ENCODE measurements at regions not wholly inside any gene's neighbourhood (a gene's known extent, or its start where the extent isn't known, plus 50 kb on each side); places are given as distances from the start of the nearest gene placed in this dataset.

DNA sequence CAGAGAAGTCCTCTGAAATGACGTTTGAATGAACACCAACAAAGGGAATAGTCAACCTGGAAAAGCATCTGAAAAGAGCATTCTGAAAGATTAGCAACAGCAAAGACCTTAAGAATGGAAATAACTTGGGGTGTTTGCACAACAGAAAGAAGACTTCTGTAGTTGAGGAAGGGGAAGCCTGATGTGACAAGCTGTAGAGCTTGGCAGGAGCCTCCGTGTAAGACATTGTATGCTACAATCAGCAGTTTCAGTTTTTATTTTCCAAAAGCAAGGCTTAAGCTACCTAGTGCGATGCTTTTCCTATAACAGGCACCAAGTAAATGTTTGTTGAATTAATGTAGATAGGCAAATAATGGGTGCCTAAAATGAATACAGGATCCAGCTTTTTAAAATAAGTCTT, 484.0 kb downstream of the SPRY1 start:
- Histone ChIP-seq H4K20me1 (ENCODE audit: control insufficient read depth, insufficient read depth, low read depth, low read length) (no peaks in the 10 kb centered on the region), H3K4me2 (ENCODE audit: low read length) (no peak overlapping the region)
- no peak for TF ChIP-seq EZH2phosphoT487 (IDR thresholded peaks at IDR 0.05; ENCODE audit: borderline replicate concordance, low read length)
- TF ChIP-seq, protein P1, sequence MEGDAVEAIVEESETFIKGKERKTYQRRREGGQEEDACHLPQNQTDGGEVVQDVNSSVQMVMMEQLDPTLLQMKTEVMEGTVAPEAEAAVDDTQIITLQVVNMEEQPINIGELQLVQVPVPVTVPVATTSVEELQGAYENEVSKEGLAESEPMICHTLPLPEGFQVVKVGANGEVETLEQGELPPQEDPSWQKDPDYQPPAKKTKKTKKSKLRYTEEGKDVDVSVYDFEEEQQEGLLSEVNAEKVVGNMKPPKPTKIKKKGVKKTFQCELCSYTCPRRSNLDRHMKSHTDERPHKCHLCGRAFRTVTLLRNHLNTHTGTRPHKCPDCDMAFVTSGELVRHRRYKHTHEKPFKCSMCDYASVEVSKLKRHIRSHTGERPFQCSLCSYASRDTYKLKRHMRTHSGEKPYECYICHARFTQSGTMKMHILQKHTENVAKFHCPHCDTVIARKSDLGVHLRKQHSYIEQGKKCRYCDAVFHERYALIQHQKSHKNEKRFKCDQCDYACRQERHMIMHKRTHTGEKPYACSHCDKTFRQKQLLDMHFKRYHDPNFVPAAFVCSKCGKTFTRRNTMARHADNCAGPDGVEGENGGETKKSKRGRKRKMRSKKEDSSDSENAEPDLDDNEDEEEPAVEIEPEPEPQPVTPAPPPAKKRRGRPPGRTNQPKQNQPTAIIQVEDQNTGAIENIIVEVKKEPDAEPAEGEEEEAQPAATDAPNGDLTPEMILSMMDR (IDR thresholded peaks at IDR 0.05; ENCODE audit: low read depth, low read length, poor library complexity, severe bottlenecking) = no peak

DNA sequence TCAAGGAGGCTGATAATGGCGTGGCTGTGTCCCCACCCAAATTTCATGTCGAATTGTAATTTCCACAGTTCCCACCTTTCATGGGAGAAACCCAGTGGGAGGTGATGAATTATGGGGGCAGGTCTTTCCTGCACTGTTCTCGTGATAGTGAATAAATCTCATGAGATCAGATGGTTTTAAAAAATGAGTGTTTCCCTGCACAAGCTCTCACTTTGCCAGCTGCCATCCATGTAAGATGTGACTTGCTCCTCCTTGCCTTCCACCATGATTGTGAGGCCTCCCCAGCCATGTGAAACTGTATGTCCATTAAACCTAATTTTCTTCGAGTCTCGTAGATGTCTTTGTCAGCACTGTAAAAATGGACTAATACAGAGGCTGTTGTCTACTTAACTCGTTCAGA, 488.3 kb downstream of the SPRY1 start:
- Histone ChIP-seq H3K4me3 (ENCODE audit: low read length) (no peak overlapping the region), H3K27ac (ENCODE audit: low read depth, low read length) (no peak overlapping the region), H3F3A (ENCODE audit: control insufficient read depth, insufficient read depth) (no peaks in the 10 kb centered on the region), H3K9me3 (ENCODE audit: control insufficient read depth, insufficient read depth, low read length) (no peaks in the 10 kb centered on the region), H3K9me2 (replicated peaks; ENCODE audit: control insufficient read depth, low read length) (no peaks in the 10 kb centered on the region), H4K20me1 (ENCODE audit: control insufficient read depth, insufficient read depth, low read depth, low read length) (no peaks in the 10 kb centered on the region), H3K27me3 (ENCODE audit: control insufficient read depth, low read length) (no peaks in the 10 kb centered on the region), H3K79me2 (ENCODE audit: control insufficient read depth, low read length) (no peaks in the 10 kb centered on the region), H3K4me1 (ENCODE audit: control insufficient read depth, low read length) (no peaks in the 10 kb centered on the region), H3K4me2 (ENCODE audit: low read length) (no peak overlapping the region), H3K36me3 (ENCODE audit: control insufficient read depth, low read length) (no peaks in the 10 kb centered on the region)
- no peak for TF ChIP-seq EZH2phosphoT487 (IDR thresholded peaks at IDR 0.05; ENCODE audit: borderline replicate concordance, low read length)
- TF ChIP-seq, protein P1 (IDR thresholded peaks at IDR 0.05; ENCODE audit: low read depth, low read length, poor library complexity, severe bottlenecking) = no peak

More for the DNA sequence above, 484.0 kb downstream of the SPRY1 start:
- Histone ChIP-seq H3K9me2 (replicated peaks; ENCODE audit: control insufficient read depth, low read length) (no peaks in the 10 kb centered on the region), H3K27ac (ENCODE audit: low read depth, low read length) (no peak overlapping the region), H3K4me1 (ENCODE audit: control insufficient read depth, low read length) (no peaks in the 10 kb centered on the region), H3K9me3 (ENCODE audit: control insufficient read depth, insufficient read depth, low read length) (no peaks in the 10 kb centered on the region), H3K27me3 (ENCODE audit: control insufficient read depth, low read length) (no peaks in the 10 kb centered on the region), H3F3A (ENCODE audit: control insufficient read depth, insufficient read depth) (no peaks in the 10 kb centered on the region), H3K4me3 (ENCODE audit: low read length) (no peak overlapping the region), H3K79me2 (ENCODE audit: control insufficient read depth, low read length) (no peaks in the 10 kb centered on the region), H3K36me3 (ENCODE audit: control insufficient read depth, low read length) (no peaks in the 10 kb centered on the region)

DNA sequence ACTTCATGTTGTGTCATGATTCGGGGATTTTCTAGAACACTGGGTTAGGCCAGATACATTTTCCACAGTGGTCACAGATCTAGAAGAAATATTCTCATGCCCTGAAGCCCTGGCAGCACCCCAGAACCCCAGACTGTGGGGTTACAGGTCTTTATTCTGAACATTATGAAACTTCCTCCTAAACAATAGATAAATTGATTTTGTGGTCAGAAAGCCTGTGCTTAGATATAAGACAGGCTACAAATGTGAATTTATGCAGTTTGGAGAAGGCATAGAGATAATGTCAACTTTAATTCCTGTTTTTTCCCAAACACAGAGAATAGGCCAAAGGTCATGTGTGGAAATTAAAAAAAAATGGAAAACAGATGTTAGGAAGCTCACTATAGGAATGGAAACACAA, 492.9 kb downstream of the SPRY1 start:
- Histone ChIP-seq H4K20me1 (ENCODE audit: control insufficient read depth, insufficient read depth, low read depth, low read length) (no peaks in the 10 kb centered on the region), H3K27me3 (ENCODE audit: control insufficient read depth, low read length) (no peaks in the 10 kb centered on the region), H3K27ac (ENCODE audit: low read depth, low read length) (no peak overlapping the region), H3K4me1 (ENCODE audit: control insufficient read depth, low read length) (no peaks in the 10 kb centered on the region), H3K9me2 (replicated peaks; ENCODE audit: control insufficient read depth, low read length) (no peaks in the 10 kb centered on the region), H3K36me3 (ENCODE audit: control insufficient read depth, low read length) (no peaks in the 10 kb centered on the region), H3K9me3 (ENCODE audit: control insufficient read depth, insufficient read depth, low read length) (no peaks in the 10 kb centered on the region), H3K4me2 (ENCODE audit: low read length) (no peak overlapping the region), H3K4me3 (ENCODE audit: low read length) (no peak overlapping the region), H3K79me2 (ENCODE audit: control insufficient read depth, low read length) (no peaks in the 10 kb centered on the region), H3F3A (ENCODE audit: control insufficient read depth, insufficient read depth) (no peaks in the 10 kb centered on the region)
- TF ChIP-seq EZH2phosphoT487 (IDR thresholded peaks at IDR 0.05; ENCODE audit: borderline replicate concordance, low read length) = no peak

- no peak overlapping the region for H3K27ac ChIP-seq (ENCODE audit: low read depth, low read length)
- H3F3A ChIP-seq (ENCODE audit: control insufficient read depth, insufficient read depth) = no peaks in the 10 kb centered on the region
- H3K9me2 ChIP-seq (replicated peaks; ENCODE audit: control insufficient read depth, low read length) = no peaks in the 10 kb centered on the region
- H4K20me1 ChIP-seq (ENCODE audit: control insufficient read depth, insufficient read depth, low read depth, low read length) = no peaks in the 10 kb centered on the region
- no peaks in the 10 kb centered on the region for H3K79me2 ChIP-seq (ENCODE audit: control insufficient read depth, low read length)
- no peaks in the 10 kb centered on the region for H3K9me3 ChIP-seq (ENCODE audit: control insufficient read depth, insufficient read depth, low read length)
- no peaks in the 10 kb centered on the region for H3K4me1 ChIP-seq (ENCODE audit: control insufficient read depth, low read length)
- no peak overlapping the region for H3K4me3 ChIP-seq (ENCODE audit: low read length)
- H3K27me3 ChIP-seq (ENCODE audit: control insufficient read depth, low read length) = no peaks in the 10 kb centered on the region
- no peaks in the 10 kb centered on the region for H3K36me3 ChIP-seq (ENCODE audit: control insufficient read depth, low read length)
- TF ChIP-seq EZH2phosphoT487 (IDR thresholded peaks at IDR 0.05; ENCODE audit: borderline replicate concordance, low read length) = no peak
- TF ChIP-seq, protein P1 (IDR thresholded peaks at IDR 0.05; ENCODE audit: low read depth, low read length, poor library complexity, severe bottlenecking) = no peak
- H3K4me2 ChIP-seq (ENCODE audit: low read length) = no peak overlapping the region
Observed at GRCh38 chr4:123890889-123891288, 494.3 kb downstream of the SPRY1 start.

Data from DOHH2 (cell line).